Left kidney (tissue), 1 donor: ENCODE measurements at regions not wholly inside any gene's neighbourhood (a gene's known extent, or its start where the extent isn't known, plus 50 kb on each side); places are given as distances from the start of the nearest gene placed in this dataset.
"Not testable (repeated sequence)": the region's sequence is repeated elsewhere in the genome, so short reads cannot be mapped to it uniquely, and the experiment has no call there.

Experiments
- DNase-seq: peaks from one replicate; pipeline ENCODE4 v3.0.0-alpha.2; 2013

DNA sequence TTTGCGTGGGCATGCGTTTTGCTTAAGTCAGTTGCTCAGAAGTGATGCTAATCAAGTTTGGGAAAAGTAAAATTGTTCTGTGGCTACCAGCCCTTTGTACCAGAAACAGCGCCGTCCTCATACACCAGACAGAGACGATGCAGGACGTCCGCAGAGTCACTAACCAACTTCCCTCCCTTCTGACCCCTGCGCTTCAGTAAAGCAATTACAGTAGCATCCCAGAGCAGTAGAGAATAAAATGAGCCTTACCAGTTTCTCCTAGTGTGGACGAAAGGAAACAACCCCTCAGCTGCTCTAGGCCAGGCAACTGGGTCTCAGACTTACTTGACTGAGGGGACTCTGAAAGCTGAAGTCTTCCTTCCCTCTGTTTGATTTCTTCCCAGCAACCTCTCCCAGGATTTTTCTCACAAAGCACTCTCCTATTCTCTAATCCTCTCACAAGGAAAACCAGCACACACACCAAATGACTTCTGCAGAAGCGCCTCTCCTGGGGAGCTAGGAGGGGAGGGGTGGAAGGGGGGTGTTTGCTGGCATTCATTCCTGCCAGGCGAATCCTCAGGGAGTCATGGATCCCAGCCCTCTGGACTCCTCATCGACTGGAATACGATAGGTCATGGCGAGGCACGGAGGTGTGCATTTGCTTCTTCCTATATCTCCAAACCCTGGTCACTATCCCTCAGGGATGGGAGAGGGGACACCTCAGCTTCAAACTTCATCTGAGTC, 56.0 kb upstream of the MID1 start:
- DNase-seq: no peak

DNA sequence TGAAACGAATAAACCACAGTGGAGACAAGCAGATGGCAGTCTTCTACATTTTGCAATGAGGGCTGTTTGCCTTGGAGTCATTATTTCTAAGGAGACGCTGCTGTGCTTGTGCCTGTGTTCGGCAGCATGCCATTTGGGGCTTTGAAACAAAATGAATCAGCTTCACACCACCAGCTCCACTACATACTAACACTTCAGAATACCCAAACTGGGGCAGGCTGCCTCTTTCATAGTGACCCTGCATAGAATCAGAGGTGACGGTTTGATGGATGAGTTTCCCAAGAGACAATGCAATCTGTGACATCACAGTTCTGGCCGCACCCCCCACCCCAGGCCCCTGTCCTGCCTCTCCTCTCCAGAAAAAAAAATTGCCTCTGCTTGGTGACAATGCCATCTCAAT, 57.1 kb upstream of the MID1 start:
- no peak for DNase-seq

DNA sequence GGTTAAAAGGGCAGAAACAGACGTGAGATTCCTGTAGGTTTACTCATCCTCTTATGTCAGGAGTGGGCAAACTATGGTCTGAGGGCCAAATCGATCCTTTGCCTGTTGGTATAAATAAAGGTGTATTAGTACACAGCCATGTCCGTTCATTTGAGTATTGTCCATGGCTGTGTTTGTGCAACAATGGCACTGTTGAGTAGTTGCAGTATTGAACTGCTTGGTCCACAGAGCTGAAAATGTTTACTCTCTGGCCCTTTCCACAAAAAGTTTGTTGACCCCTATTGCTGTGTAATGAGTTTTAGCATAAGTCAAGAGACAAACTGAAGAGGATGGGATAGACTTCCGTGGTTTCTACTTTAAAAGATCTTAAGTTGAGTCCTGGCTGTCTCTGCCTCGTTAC, 59.0 kb upstream of the MID1 start:
- DNase-seq: no peak

DNA sequence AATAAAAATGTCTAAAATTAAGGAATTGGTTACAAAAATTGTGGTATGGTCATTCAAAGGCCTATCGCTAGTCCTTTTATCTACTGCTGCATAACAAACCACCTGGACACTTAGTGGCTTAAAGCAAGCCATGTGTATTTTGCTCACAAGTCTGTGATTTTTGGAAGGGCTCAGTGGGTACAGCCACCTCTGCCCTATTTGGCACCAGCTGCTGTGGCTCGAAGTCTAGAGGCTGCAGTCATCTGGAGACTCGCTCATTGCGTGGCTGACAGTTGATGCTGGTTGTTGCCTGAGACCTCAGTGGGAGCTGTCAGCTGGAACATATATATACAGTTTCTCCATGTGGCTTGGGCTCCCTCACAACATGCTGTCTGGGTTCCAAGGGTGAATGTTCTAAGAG, 60.8 kb upstream of the MID1 start:
- no peak for DNase-seq

DNA sequence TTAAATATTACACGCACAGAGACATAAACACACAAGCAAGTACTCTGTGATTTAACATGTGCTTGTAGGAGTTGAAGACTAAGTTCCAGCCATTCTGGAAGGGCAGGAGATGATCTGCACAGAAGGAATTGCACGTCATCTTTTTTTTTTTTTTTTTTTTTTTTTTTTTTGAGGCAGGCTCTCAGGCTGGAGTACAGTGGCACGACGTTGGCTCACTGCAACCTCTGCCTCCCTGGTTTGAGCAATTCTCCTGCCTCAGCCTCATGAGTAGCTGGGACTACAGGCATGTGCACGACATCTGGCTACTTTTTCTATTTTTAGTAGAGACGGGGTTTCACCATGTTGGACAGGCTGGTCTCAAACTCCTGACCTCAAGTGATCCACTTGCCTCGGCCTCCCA, 63.2 kb upstream of the MID1 start:
- not testable (repeated sequence) for DNase-seq

DNA sequence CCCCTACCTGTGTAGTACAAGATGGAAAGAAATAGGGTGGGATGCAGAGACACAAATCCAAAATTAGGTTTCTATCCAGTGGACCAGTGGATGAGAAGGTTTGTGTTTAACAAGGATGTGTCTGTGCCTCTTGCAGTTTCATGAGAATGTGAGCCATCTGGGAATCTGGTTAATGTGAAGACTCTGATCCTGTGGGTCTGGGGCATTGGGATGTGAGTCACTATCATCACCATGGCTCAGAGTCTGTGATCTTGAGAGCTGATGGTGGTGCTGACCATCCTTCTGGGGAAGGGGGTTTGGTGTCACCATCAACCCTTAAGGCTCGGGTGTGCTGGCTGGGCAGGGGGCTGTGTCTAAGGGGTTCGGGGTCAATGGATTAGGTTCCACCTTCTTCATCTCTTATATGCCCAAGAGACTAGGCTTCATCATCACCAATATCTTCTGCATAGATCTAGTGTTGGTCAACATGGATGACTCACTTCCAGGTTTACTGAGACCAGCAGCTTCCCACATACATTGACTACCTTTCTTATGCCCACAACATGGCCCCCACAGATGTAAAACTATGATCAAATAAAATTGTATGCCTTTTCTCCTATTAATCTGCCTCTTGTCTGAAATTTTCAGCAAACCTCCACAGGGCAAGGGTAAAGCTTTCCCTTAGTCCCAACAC, 65.7 kb upstream of the MID1 start:
- DNase-seq: no peak

DNA sequence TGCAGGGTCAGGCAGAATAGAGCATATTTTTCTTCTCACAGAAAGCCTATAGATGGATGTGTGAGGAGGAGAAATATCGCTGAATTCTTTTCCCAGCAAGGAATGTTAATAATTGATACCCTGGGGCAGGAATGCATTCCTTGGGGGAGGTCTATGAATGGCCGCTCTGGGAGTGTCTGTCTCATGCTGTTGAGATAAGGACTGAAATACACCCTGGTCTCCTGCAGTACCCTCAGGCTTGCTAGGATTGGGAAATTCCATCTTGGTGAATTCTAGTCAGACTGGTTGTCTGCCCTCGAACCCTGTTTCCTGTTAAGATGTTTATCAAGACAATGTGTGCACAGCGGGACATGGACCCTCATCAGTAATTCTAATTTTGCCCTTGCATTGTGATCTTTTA, 71.4 kb upstream of the MID1 start:
- not testable (repeated sequence) for DNase-seq

DNA sequence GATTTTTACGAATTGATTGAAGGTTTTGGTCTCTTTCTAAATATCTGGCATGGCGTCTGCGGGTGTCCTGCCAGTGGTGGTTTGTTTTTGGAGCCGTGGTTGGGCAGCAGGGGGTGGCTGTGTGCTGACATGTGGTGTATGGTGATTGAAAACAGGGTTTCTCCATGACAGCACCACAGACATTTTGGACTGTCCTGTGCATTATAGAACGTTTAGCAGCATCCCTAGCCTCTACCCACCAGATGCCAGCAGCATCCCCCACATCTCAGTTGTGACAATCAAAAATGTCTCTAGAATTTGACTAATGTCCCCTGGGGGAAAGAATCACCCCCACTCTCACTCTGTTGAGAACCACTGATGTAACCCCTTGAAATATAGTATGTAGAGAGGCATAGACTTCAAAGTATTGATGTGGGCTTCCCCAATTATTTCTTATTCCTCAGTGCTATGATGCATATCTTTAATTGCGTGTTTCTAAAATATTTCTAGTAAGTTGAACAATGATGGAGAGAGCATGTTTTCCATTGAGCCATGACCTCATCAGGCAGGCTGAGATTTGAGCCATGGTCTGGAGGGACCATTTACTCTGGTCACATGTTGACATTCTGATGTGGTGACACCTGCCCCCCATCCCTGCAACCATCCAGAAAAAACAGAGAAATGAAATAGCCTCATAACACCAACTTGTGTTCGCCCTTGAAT, 77.4 kb upstream of the MID1 start:
- no peak for DNase-seq

DNA sequence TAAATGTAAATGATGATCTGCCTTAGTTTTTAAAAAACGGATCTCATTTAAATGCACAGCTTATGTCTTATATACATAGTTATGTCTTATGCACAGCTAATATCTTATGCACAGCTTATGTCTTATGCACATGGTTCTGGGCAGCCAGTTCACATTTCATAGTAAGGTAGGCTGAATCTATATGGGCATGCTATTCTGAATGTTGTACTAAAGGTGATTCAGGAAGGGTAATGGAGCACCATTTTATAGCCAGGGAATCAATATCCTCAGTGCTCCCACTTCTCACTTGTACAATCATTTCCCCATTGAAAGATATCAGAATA, 77.9 kb upstream of the MID1 start:
- DNase-seq: no peak

DNA sequence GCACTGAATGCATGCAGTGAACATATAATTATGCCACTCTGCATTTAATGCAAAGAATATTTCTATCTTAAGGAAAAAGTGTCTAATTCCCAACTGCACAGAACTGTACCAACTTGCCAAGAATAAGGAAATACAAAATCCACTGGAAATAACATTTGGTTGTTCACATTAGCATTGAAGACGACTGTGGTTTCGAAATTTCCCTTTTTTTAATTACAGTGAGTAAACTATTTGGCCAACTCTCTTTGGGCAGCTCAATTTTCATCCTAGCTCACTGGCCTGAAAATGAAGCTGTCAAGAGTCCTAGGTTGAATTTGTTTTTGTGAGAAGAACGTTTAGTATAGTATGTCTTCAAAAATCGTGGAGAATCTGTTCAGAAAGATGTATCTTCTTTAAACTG, 81.6 kb upstream of the MID1 start:
- no peak for DNase-seq

DNA sequence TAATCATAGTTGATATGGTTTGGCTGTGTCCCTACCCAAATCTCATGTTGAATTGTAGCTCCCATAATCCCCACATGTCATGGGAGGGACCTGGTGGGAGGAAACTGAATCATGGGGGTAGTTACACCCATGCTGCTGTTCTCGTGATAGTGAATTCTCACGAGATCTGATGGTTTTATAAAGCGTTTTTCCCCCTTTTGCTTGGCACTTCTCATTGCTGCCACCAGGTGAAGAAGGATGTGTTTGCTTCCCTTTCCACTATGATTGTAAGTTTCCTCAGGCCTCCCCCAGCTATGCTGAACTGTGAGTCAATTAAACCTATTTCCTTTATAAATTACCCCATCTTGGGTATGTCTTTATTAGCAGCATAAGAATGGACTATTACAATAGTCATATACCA, 86.0 kb upstream of the MID1 start:
- DNase-seq: not testable (repeated sequence)

DNA sequence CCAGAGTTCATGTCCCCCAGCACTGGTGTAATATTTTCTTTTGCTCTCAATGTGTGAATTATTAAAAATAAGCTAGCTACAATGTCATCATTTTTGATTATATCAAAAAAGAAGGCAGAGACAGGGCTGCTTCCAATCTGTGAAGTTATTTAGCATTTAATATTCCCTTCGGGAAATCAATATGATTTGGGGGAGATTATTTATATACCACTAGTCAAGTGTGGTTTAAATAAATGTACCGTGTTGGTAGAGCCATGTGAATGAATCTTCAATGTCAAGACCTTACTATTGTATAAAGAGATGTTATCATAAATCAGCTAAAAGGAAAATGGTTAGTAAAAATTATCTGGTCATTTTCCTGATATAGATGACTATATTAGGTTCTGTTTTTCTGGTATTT, 87.4 kb upstream of the MID1 start:
- DNase-seq: no peak

DNA sequence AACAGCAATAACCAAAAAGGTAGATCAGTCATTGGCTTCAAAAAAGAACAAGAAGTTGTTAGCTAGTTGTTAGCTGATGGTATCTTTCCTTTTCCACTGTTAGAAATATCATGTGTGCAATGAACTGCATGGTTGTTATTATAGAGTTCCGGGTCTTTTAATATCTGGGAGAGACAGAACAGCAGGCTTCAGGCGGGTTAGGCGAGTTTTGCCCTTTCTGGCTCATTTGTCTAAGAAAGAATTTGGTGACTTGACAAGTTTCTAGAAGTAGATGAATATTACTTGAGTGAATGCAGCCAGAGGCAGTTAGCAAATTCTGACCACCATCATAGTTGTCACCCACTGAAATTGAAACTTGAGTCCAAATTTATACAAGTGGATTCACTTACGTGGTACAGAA, 88.9 kb upstream of the MID1 start:
- no peak for DNase-seq

DNA sequence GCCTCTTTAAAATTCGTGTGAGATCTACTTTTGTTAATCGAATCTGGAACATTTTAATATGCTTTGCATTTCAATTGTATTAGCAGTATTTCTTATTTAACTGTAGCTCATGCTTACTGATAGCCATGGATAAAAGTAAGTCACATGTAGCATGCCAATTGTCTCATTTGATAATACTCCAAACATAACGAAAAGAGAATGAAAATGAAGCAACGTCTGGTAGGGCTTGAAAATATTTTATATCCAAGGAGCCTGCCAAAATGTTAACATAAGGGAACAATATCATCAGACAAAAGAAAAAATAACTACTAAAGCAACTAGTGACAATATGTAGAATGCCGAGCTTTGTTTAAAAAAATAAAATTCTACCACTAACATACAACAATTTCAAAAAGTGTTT, 94.1 kb upstream of the MID1 start:
- no peak for DNase-seq

DNA sequence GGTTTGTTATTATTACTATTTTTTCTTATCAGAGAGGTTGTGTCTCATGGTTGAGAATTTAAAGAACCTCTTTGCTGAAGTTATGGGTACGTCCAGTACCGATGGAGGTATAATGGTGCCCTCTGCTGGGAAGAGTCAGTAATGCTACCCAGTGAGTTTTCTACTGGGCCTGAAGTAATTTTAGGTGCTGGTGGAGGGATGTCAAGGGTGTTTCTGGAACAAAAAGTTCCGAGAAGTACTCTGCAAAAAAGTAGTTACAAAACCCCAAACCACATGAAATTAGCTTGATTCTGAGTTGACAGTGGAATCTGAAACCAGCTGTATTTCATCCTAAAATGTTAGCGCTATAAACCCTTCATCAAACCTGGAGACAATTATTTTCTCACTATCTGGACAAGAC, 102.5 kb upstream of the MID1 start:
- DNase-seq: peak; percentile 49

DNA sequence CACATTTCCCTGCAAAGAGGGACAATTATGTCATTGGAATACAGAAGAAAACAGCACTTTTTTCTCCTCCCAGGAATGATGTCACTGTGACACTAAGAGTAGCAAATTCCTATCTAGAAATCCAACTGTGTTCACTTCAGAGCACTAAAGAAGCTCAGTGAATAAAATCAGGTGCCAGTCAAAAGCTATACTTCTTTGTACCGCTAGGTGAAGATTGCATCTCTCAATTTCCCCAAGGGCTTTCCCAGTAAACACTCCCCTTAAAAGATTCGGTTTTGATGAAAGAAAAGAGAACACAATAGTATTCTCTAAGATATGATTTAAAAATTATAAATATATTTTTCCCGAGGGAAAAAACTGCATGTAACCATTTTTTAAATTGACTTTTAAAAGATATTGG, 104.7 kb upstream of the MID1 start:
- DNase-seq: no peak

DNA sequence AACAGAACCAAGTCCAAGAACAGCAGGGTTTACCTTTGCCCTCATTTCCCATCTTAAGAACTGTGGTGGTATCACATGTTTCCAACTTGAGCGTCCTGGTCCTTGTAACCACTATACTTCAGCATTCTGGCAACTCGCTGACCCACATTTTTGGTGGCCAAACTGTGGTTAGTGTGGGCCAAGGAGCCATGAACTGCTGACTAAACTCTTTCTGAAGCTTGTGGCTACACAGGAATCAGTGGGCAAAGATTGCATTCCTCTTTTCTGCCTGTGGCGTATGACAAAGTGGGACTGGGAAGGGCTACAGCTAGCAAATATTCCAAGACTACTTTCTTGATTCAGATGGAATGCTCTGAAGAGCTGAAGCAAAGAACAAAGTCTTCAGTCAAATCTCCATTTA, 106.3 kb upstream of the MID1 start:
- no peak for DNase-seq

DNA sequence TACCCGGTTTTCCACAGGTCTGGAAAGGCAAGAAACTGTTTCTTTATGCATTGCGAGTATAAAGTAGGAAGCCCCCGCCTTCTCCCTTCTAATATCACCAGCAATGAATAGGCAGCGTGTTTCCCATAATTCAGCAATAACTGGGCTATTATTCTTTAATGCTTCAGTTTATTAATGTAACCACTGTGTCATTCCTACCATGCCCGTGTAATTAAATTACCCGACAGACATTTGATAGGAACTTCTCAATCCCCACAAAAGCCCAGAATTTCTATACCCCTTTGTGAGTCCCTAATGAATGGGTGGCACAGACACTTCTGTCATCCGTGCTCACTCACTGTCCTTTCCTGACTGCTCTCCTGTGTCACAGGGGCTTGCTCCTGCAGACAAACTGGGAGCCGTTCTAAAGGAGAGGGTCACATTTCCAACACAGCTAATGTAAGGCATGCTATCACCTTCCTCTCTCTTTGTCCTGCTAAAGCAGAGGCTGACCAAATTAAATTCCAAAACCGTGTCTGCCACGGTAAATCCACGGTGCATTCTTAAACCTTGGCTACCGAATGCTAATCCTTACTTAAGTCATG, 108.5 kb upstream of the MID1 start:
- no peak for DNase-seq

DNA sequence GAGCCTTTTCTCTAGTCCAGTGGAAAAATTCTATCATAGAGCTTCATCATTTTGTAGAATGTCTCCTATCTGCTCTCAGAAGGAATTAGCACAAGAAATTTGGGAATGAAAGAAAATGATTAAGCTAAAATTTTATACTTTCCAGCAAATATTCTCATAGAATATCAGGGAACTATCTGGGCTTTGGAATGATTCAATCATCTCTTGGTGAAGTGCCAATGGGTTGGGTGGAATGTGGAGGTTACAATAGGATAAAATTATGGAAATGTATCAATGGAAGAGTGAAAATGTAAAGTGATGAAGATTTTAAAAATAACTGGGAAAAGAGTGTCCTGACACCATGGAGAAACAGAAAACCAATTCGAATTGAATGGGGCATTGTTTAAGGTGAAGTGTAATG, 119.0 kb upstream of the MID1 start:
- DNase-seq: no peak

DNA sequence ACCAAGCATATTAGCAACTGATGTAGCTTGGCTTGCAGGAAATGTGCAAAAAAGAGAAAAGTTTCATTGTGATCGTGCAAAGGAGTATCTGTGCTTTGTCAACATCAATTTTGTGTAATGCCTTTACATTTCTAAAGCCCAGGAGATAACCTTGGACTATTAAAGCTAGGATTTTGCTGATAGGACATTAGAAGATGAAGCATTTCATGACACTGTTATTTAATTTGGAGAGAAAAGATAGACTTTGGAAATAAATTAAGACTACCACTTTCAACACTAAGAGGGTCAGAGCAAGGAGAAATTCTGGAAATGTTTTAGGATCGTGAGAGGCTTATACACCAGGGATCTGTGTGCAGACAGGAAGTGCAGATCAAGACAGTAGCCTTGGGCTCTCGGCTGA, 120.6 kb upstream of the MID1 start:
- DNase-seq: no peak

DNA sequence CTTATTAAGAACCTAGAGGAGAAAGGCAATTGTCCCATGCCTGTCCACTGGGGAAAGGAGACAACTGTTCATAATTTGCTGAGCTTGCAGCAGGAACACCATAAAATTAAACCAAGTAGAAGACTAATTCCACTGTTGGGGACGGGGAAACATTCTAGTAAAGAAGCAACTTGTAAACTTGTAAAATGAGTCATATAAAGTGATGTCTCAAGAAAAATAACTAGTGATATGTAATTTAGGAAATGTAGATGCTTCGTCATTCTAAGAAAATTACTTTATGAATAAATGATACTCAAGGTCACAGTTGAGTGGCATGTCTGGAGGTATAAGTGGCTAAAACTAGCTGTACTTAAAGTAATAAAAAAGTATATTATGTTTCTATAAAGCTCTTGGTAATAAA, 121.2 kb upstream of the MID1 start:
- DNase-seq: no peak

DNA sequence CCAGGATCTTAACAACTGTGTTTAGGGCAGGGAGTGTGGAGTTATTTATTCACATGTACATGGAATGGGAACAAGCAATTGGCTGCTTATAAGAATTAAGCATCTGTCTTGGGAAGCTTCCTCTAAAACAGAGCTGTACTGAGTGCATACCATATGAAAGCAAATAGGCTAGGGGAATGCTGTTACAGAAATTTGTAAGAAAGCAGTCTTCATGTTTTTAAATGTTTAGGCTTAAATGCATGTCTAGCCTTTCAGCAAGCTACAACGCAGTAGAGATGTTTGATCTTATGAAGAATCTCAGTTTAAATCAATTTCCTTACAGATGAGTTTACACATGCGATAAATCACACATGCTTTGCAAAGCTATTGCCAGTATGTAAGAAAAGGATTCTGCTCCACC, 123.1 kb upstream of the MID1 start:
- DNase-seq: no peak

DNA sequence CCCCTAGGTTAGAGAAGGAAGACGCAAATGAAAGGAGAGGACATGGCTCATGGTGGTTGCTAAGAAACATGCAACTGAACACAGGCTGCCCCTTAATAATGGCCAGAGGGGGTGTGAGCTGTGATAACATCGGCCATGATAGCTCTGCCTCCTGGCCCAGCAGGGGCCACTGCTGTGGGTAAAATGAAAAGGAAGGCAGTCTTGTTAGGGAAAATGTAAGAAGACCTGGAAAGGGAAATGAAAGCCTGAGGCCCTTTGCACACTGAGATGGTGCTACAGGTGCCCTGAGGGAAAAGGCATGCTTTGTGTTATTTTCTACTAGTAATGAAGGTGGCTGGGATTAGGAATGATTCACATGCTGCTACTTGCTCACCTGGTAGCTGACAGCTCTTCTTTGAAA, 123.6 kb upstream of the MID1 start:
- no peak for DNase-seq

DNA sequence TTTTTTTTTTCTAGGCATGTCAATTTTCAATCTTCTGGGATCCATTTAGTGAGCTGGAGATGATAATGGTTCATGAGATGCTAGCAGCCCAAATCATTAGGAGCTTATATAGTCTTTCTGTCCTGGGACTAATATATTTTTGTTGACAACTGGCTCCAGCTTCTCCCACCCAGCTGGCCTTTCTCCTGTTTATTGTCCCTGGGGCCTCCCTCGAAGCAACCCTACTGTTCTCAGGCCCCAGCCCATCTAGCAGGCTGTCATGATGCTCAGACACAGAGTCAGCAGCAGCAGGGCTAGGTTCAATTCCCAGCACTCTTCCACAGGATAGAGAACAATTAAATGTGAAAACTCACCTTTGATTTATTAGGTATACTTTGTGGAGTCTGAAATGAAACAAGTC, 127.6 kb upstream of the MID1 start:
- no peak for DNase-seq
